Lower leg skin (tissue), 3 donors: ENCODE measurements at regions not wholly inside any gene's neighbourhood (a gene's known extent, or its start where the extent isn't known, plus 50 kb on each side); places are given as distances from the start of the nearest gene placed in this dataset.

Source experiments
- POLR2A ChIP-seq, 2 donors: fragments of 450-650 bp; IDR thresholded peaks; one replicate each; pipeline ENCODE4 v1.6.1; 2016 to 2017; ENCODE audit warnings: antibody characterized with exemption in 2 of 2, mild to moderate bottlenecking in 1 of 2, moderate library complexity in 1 of 2
- TF ChIP-seq, protein P1 (sequence below), 3 donors: fragments of 450-650 bp; IDR thresholded peaks; one replicate each; pipeline ENCODE4 v1.5.1; 2016; ENCODE audit warnings: antibody characterized with exemption in 3 of 3, mild to moderate bottlenecking in 3 of 3, moderate library complexity in 2 of 3

DNA sequence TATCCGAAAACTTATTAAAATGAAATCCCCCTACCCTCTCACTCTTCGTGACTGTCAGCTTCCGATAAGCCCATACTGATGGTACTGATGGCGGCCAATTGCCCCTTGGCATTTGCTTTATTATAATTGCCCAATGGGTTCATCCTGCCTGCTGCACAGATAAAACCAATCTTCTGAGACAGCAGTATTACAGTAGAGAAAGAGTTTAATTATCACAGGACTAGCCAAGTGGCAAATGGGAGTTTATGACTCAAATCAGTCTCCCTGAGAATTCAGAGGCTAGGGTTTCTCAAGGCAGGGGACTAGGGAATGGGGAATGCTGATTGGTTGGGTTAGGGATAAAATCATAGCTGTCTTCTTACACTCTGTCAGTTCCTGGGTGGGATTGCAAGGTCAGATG lies 259.5 kb downstream of the SOD2 start:
- TF ChIP-seq, protein P1, sequence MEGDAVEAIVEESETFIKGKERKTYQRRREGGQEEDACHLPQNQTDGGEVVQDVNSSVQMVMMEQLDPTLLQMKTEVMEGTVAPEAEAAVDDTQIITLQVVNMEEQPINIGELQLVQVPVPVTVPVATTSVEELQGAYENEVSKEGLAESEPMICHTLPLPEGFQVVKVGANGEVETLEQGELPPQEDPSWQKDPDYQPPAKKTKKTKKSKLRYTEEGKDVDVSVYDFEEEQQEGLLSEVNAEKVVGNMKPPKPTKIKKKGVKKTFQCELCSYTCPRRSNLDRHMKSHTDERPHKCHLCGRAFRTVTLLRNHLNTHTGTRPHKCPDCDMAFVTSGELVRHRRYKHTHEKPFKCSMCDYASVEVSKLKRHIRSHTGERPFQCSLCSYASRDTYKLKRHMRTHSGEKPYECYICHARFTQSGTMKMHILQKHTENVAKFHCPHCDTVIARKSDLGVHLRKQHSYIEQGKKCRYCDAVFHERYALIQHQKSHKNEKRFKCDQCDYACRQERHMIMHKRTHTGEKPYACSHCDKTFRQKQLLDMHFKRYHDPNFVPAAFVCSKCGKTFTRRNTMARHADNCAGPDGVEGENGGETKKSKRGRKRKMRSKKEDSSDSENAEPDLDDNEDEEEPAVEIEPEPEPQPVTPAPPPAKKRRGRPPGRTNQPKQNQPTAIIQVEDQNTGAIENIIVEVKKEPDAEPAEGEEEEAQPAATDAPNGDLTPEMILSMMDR (IDR thresholded peaks at IDR 0.05): no peak
- no peak for TF ChIP-seq POLR2A (IDR thresholded peaks at IDR 0.05)
